SU-DHL-6 (cell line): ENCODE measurements at regions not wholly inside any gene's neighbourhood (a gene's known extent, or its start where the extent isn't known, plus 50 kb on each side); places are given as distances from the start of the nearest gene placed in this dataset.

ENCODE experiments used
- EZH2phosphoT487 ChIP-seq: fragments of 200-600 bp; sonication (generic), shearing (Covaris generic); conservative IDR thresholded peaks from 2 replicates; pipeline ENCODE4 v1.6.1; 2018; ENCODE audit warnings: mild to moderate bottlenecking, antibody characterized with exemption, low read length, moderate library complexity, mixed read lengths
- TF ChIP-seq, protein P1 (sequence below): fragments of 200-600 bp; sonication (generic); IDR thresholded peaks from one replicate; pipeline ENCODE4 v1.5.1; 2017; ENCODE audit warnings: antibody characterized with exemption, mild to moderate bottlenecking, low read length, moderate library complexity; ENCODE audit not compliant: insufficient read depth, poor library complexity, severe bottlenecking

DNA sequence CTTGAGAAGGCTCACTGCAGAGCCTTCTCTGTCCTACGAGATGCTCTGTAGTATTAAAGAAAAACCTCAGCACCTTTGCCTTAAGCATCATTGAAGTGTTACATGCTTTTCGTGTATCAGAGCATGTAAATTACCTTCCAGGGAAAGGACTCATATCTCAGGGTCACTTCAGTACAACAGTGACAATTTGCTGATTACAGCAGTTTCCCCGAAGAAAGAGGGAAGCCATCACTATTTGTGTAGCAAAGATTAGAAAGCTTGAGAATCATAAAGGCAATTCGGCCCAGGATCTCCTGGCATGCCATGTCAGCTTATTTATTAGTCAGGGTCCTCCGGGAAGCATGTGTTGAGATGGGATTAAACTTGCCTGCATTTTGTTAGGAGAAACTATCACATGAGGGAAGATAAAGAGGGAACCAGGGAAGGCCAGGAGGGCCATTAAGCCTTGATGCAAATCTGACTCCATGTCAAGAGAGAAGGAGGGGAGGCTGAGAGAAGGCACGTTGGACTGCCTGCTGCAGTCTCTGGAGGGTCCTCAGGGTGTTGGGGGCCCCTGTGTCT lies 55.2 kb upstream of the KCNJ6 start:
- TF ChIP-seq, protein P1, sequence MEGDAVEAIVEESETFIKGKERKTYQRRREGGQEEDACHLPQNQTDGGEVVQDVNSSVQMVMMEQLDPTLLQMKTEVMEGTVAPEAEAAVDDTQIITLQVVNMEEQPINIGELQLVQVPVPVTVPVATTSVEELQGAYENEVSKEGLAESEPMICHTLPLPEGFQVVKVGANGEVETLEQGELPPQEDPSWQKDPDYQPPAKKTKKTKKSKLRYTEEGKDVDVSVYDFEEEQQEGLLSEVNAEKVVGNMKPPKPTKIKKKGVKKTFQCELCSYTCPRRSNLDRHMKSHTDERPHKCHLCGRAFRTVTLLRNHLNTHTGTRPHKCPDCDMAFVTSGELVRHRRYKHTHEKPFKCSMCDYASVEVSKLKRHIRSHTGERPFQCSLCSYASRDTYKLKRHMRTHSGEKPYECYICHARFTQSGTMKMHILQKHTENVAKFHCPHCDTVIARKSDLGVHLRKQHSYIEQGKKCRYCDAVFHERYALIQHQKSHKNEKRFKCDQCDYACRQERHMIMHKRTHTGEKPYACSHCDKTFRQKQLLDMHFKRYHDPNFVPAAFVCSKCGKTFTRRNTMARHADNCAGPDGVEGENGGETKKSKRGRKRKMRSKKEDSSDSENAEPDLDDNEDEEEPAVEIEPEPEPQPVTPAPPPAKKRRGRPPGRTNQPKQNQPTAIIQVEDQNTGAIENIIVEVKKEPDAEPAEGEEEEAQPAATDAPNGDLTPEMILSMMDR = no peak
- TF ChIP-seq EZH2phosphoT487 = no peak
